NCI-H1417 (cell line): ENCODE measurements at regions not wholly inside any gene's neighbourhood (a gene's known extent, or its start where the extent isn't known, plus 50 kb on each side); places are given as distances from the start of the nearest gene placed in this dataset.
"Not testable (repeated sequence)": the region's sequence is repeated elsewhere in the genome, so short reads cannot be mapped to it uniquely, and the experiment has no call there.

ENCODE experiments used
- DNase-seq, 3 experiments: peaks; one replicate each; lab custom pipeline; 2025; lab: John Stamatoyannopoulos, UW

GRCh38 chr5:26543987-26544386, 494.4 kb downstream of the CDH9 start:
- DNase-seq = no peak

GRCh38 chr5:26538226-26538625, 500.2 kb downstream of the CDH9 start:
- DNase-seq = no peak

GRCh38 chr5:26535215-26535614, 503.2 kb downstream of the CDH9 start:
- DNase-seq = no peak

GRCh38 chr5:26530305-26530704, 508.1 kb downstream of the CDH9 start:
- DNase-seq = no peak

- no peak for DNase-seq
Measured at GRCh38 chr5:26519245-26519644, 519.1 kb downstream of the CDH9 start.

- DNase-seq = no peak
Measured at GRCh38 chr5:26518065-26518464, 520.3 kb downstream of the CDH9 start.

- DNase-seq = no peak
Measured at GRCh38 chr5:26498972-26499371, 539.4 kb downstream of the CDH9 start.

GRCh38 chr5:26495437-26495836, 542.9 kb downstream of the CDH9 start:
- DNase-seq = no peak

GRCh38 chr5:26492906-26493459, 545.4 kb downstream of the CDH9 start:
- no peak for DNase-seq

GRCh38 chr5:26487553-26487952, 550.8 kb downstream of the CDH9 start:
- DNase-seq = no peak

- DNase-seq = no peak
Measured at GRCh38 chr5:26486631-26487030, 551.8 kb downstream of the CDH9 start.

- not testable (repeated sequence) for DNase-seq
Measured at GRCh38 chr5:26485146-26485860, 553.1 kb downstream of the CDH9 start.

- DNase-seq = peak; percentile 20 to 81 (median 52)
Measured at GRCh38 chr5:26482810-26483375, 555.5 kb downstream of the CDH9 start.

GRCh38 chr5:26482076-26482809, 556.1 kb downstream of the CDH9 start:
- no peak for DNase-seq

- DNase-seq = no peak
Measured at GRCh38 chr5:26470439-26470838, 567.9 kb downstream of the CDH9 start.

- no peak for DNase-seq
Measured at GRCh38 chr5:26439121-26439520, 599.3 kb downstream of the CDH9 start.

- no peak for DNase-seq
Measured at GRCh38 chr5:26434688-26435087, 603.7 kb downstream of the CDH9 start.

GRCh38 chr5:26432386-26432785, 606.0 kb downstream of the CDH9 start:
- no peak for DNase-seq

GRCh38 chr5:26430323-26430722, 608.1 kb downstream of the CDH9 start:
- no peak for DNase-seq

- DNase-seq = no peak
Measured at GRCh38 chr5:26427281-26427680, 611.1 kb downstream of the CDH9 start.

GRCh38 chr5:26419987-26420386, 618.4 kb downstream of the CDH9 start:
- no peak for DNase-seq

- DNase-seq = no peak
Measured at GRCh38 chr5:26416911-26417310, 621.5 kb downstream of the CDH9 start.
